Skin of body (tissue), 1 donor: ENCODE measurements at regions not wholly inside any gene's neighbourhood (a gene's known extent, or its start where the extent isn't known, plus 50 kb on each side); places are given as distances from the start of the nearest gene placed in this dataset.
"Not testable (repeated sequence)": the region's sequence is repeated elsewhere in the genome, so short reads cannot be mapped to it uniquely, and the experiment has no call there.

Experiments
- DNase-seq: peaks from one replicate; lab custom pipeline; 2025; lab: John Stamatoyannopoulos, UW

DNA sequence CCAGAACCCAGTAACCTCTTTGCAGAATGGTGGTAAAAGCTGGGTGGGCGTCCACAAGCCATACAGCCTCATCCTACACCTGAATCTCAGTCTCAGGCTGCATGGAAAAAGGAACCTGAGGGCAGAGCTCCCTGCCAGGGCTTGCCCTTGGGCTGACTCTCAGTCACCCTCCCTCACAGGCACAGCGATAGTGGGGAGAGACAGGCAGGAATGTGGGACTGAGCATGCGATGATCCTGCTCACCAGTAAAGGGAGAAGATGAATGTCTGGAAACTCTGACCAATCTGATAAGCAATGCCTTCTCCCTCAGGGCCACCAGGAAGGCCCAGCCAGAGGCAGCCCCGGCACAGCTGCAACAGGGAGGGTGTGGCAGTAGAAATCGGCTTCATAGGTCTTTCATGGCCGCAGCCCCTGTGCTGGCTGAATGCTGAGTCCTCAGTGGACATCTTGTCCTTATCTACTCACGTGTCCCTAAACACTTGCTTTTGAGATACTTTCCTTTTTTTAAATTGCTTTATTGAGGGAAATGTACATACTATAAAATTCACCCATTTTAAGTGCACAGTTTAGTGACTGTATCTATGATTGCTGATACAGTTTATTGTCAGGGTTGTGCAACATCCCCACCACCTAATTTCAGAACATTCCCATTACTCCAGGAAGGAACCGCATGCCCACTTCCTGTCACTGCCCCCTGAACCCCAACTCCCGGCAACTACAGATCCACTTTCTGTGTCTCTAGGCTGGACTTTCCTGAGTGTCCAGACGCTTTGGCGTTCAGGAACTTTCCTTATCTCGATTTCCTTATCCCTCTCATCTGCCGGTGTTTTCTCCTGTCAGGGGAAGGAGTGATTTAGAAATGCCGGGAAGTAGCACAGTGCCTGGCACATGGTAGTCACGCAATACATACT, 258.1 kb downstream of the PCNX1 start:
- DNase-seq: peak; percentile 11

- peak; percentile 41 for DNase-seq
These were observed 259.1 kb downstream of the PCNX1 start for GRCh38 chr14:71166180-71166837.

GRCh38 chr14:71167325-71167950, 260.2 kb downstream of the PCNX1 start:
- DNase-seq: not testable (repeated sequence)

GRCh38 chr14:71168161-71168560, 260.9 kb downstream of the PCNX1 start:
- DNase-seq: not testable (repeated sequence)

DNA sequence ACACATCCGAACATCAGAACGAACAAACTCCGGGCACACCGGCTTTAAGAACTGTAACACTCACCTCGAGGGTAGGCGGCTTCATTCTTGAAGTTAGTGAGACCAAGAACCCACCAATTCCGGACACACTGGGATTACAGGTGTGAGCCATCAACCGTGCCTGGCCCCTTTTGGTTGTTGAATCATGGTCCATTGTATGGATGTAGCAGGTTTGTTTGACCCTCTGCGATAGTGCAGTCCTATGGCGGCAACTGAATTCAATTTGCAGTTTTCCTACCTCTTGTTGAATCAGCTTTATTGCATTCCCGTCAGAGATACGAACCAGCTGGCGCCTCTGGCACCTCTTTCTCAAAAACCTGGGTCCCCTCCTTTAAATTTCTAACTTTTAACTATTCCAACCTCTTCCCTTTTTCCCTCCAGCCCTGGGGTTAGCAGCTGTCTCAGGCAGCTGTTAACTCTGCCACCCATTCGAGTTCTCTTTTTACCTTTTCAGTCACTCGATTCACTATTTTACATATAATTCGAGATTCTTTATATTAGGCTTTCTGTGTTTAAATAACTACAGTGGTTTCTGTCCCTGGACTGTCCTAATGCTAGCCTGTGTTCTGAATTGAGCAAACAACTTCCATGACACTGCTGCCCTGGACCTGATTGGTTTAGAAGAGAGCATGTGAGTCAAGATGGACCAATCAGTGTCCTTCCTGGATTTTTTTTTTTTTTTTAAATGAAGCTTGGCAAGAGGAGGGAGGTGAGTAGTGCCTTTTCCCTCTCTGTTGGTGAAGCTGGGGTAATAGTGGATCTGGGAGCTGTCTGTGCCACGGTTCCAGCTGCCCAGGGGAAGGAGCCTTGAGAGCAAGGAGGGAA, 261.5 kb downstream of the PCNX1 start:
- no peak for DNase-seq

- no peak for DNase-seq
These were observed 262.6 kb downstream of the PCNX1 start for GRCh38 chr14:71169861-71170260.

GRCh38 chr14:71175491-71175890, 268.2 kb downstream of the PCNX1 start:
- DNase-seq: no peak

GRCh38 chr14:71179066-71179465, 271.8 kb downstream of the PCNX1 start:
- no peak for DNase-seq

DNA sequence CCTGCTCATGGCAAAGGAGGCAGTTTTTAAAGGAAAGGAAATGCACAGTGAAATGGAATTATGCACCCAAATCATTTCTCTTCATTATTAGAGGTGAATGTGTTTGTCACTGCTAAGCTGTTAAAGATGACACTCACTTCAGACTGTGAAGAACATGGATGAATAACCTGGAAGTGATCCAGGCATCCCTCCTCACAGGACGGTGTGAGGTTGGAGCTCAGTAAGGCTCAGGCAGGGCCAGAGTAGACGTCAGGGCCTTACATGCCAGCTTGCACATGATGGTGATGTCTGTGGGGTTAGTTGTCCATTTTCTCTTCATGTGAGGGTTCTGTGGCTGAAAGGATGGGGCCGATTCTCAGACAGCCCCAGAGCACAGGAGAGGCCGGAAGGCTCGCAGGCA, 273.1 kb downstream of the PCNX1 start:
- no peak for DNase-seq

GRCh38 chr14:71181215-71182003, 274.1 kb downstream of the PCNX1 start:
- DNase-seq: no peak

GRCh38 chr14:71183876-71184689, 276.8 kb downstream of the PCNX1 start:
- DNase-seq: no peak

DNA sequence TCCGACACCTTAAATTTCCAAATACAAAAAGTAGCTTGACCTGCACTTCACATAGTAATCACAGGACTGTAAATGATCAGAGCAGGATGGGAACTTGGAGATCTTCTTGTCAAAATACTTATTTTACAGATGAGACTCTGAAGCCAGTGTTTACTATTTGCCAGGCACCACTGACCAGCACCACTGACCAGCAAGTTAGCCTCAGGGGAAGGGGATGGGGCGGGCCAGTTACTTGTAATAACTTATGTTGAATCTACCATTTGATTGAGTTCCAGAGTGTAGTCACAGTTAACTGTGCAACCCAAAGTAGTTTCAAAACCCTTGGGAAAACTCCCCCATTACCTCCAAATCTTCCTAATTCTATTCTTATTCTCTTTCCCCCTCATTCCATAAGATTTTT, 278.4 kb downstream of the PCNX1 start:
- DNase-seq: no peak

- no peak for DNase-seq
These were observed 280.5 kb downstream of the PCNX1 start for GRCh38 chr14:71187633-71188356.

- no peak for DNase-seq
These were observed 283.6 kb downstream of the PCNX1 start for GRCh38 chr14:71190770-71191374.

GRCh38 chr14:71193663-71194062, 286.4 kb downstream of the PCNX1 start:
- no peak for DNase-seq

- DNase-seq: no peak
These were observed 287.0 kb downstream of the PCNX1 start for GRCh38 chr14:71194251-71194650.

DNA sequence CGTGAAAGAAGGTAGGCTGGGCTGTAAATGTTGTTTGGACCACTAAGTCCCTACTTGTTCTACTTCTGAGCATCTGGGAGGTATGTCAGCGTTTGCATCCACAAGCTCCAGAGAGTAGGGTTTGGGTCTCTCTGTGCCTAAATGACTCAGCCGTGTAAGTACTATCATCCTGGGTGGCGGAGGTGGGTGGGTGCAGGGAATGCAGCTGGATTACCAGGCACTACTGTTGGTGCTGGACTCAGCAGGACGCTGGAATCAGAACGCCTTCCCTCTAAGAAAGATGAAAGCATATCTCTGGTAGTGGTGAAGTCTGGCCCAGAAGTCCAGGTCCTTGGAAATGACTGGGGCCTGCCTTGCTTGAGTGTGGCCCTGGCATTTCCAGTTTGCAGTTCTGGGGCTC, 289.7 kb downstream of the PCNX1 start:
- DNase-seq: no peak

DNA sequence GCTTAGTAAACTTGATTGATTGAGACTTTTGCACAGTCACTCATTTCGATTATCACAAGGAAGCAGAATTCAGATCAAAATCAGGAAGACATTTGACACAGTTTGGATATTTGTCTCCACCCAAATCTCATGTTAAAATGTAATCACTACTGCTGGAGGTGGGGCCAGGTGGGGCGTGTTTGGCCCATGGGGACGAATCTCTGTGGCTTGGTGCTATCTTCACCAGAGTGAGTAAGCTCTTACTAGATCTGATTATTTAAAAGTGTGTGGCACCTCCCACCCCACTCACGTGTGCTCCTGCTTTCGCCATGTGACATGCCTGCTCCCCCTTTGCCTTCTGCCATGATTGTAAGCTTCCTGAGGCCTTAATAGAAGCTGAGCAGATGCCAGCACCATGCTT, 291.4 kb downstream of the PCNX1 start:
- no peak for DNase-seq

- no peak for DNase-seq
These were observed 294.6 kb downstream of the PCNX1 start for GRCh38 chr14:71201840-71202239.
